ENCODE measurements at regions not wholly inside any gene's neighbourhood (a gene's known extent, or its start where the extent isn't known, plus 50 kb on each side); places are given as distances from the start of the nearest gene placed in this dataset.

DNA sequence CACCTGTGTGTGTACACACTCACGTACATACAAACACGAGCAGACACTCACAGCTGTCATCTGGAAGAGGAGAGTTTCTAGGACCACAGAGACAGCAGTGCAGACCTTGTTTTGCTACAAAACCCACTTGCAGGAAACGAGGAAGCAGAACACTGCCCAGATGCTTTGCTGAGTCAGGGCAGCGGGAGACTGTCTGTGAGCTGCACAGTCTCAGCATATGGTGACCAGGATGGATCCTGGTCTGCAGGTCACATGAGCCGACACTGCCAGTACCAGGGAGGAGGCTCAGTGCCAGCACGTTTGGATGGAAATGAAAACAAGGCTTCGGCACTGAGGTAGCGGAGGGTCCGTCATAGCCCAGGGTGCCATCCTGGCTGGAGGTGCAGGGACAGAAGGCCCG lies 117.6 kb upstream of the DPP6 start:
- DNase-seq (ENCODE audit: low spot score in 2 of 2) = no peak
- H3K4me3 ChIP-seq = no peak overlapping the region
- no peaks in the 10 kb centered on the region for H3K36me3 ChIP-seq
- H3K27ac ChIP-seq = no peak overlapping the region
- TF ChIP-seq, protein P1, sequence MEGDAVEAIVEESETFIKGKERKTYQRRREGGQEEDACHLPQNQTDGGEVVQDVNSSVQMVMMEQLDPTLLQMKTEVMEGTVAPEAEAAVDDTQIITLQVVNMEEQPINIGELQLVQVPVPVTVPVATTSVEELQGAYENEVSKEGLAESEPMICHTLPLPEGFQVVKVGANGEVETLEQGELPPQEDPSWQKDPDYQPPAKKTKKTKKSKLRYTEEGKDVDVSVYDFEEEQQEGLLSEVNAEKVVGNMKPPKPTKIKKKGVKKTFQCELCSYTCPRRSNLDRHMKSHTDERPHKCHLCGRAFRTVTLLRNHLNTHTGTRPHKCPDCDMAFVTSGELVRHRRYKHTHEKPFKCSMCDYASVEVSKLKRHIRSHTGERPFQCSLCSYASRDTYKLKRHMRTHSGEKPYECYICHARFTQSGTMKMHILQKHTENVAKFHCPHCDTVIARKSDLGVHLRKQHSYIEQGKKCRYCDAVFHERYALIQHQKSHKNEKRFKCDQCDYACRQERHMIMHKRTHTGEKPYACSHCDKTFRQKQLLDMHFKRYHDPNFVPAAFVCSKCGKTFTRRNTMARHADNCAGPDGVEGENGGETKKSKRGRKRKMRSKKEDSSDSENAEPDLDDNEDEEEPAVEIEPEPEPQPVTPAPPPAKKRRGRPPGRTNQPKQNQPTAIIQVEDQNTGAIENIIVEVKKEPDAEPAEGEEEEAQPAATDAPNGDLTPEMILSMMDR (IDR thresholded peaks at IDR 0.05) = no peak
- no peaks in the 10 kb centered on the region for H3K9me3 ChIP-seq
- intact Hi-C loops (cut with DNase I) = no loop called here
- H3K27me3 ChIP-seq = no peaks in the 10 kb centered on the region
- no peaks in the 10 kb centered on the region for H3K4me1 ChIP-seq

DNA sequence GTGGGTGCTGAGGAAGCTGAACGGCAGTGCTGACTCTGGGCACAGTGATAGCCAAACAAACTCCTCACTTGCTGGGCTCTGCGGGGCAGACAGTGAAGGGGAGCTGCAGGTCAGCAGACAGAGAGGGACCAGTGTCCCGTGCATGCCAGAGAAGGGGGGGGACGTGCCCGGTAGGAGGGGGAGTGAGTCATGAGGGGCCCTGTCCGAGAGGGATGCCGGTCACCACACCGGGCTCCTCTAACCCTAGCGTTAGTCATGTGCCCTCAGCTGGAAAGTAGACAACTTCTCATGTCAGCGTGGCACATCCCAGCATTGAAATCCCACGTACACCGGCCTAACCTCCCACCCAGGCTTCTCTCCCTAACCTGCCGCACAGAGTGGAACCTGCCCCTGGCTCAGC lies 117.1 kb upstream of the DPP6 start:
- no peaks in the 10 kb centered on the region for H3K27me3 ChIP-seq
- no peak overlapping the region for H3K4me3 ChIP-seq
- H3K36me3 ChIP-seq = no peaks in the 10 kb centered on the region
- H3K27ac ChIP-seq = no peak overlapping the region
- TF ChIP-seq, protein P1 (IDR thresholded peaks at IDR 0.05) = no peak
- no peaks in the 10 kb centered on the region for H3K4me1 ChIP-seq
- no peak for DNase-seq (ENCODE audit: low spot score in 2 of 2)
- intact Hi-C loops (cut with DNase I) = no loop called here
- no peaks in the 10 kb centered on the region for H3K9me3 ChIP-seq

DNA sequence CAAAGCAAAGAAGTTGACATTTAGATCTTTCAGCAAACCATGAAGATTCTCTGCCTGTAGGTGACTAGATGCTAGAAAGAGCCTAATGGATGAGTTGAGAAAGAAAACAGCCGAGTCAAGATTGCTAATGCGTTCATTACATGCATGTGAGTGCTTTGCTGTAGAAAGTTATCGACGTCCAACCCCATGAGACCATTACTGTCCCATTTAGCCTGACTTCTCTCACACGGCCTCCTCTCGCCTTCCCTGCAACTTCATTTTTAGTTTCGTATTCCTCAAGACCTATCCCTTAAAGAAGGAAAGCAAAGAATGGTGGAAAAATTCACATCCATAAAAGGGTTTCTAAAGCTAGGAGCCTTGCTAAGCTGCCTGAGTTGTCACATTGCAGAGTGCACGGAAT lies 113.7 kb upstream of the DPP6 start:
- H3K4me3 ChIP-seq = no peak overlapping the region
- no peak overlapping the region for H3K27ac ChIP-seq
- DNase-seq (ENCODE audit: low spot score in 2 of 2) = no peak
- intact Hi-C loops (cut with DNase I) = no loop called here
- no peaks in the 10 kb centered on the region for H3K4me1 ChIP-seq
- H3K27me3 ChIP-seq = no peaks in the 10 kb centered on the region
- no peaks in the 10 kb centered on the region for H3K36me3 ChIP-seq
- TF ChIP-seq, protein P1 (IDR thresholded peaks at IDR 0.05) = no peak
- no peaks in the 10 kb centered on the region for H3K9me3 ChIP-seq

DNA sequence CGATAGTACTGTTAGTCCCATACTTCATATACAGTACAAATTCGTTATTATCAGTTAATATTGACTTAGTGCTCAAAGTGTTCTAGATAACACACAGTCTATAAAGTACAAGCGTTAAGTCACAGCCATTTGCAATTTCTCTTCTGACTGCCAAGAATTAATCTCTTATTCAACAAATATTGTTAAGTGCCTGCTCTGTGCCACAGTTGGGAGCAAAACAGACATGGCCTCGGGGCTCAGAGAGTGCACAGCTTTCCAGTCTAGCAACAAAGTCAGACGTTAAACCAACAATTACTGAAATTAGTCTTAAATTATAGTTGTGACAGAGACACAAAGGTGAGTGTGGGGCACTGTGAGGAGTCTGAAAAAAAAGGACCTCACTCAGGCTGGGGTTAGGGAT lies 113.0 kb upstream of the DPP6 start:
- no peaks in the 10 kb centered on the region for H3K36me3 ChIP-seq
- no peak overlapping the region for H3K27ac ChIP-seq
- intact Hi-C loops (cut with DNase I) = no loop called here
- no peaks in the 10 kb centered on the region for H3K9me3 ChIP-seq
- no peak overlapping the region for H3K4me3 ChIP-seq
- H3K27me3 ChIP-seq = no peaks in the 10 kb centered on the region
- no peak for DNase-seq (ENCODE audit: low spot score in 2 of 2)
- TF ChIP-seq, protein P1 (IDR thresholded peaks at IDR 0.05) = no peak
- no peaks in the 10 kb centered on the region for H3K4me1 ChIP-seq

DNA sequence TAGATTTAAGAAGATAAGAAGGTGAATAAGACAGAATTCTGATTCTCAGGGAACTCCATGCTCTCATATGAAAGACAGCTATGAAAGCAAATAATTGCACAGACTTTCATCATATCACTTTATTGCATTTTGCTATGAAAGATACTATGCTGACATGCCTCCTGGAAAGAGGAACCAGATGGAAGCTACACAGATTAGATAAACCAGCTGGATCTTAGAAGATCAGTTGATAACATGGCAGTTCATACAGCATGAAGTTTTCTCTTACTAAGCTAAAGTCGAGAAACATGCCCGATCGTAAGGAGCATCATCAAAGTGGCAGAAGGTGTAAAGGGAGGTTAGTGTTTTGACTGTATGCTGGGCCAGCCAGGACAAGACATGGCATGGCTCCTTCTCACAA lies 112.5 kb upstream of the DPP6 start:
- DNase-seq (ENCODE audit: low spot score in 2 of 2) = no peak
- intact Hi-C loops (cut with DNase I) = no loop called here

DNA sequence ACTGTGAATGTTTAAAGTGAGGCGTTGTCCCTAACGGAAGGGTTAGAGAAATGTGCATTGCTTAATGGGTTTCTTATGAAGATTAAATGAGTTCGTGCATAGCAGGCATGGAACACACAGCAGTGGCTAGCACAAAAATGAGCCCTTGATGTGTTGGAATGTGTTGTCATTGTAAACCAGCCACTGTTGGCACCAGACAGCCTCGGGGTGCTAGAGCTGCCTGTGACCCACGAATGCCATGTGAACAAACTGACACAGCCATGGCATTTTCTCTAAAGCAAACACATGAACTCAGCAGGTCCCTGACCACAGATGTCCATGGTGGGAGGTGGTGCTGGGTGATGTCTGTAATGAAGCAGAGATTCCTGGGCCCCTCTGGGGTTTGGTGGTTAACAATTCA lies 111.1 kb upstream of the DPP6 start:
- no peaks in the 10 kb centered on the region for H3K4me1 ChIP-seq

More for the DNA sequence above, 112.5 kb upstream of the DPP6 start:
- no peak overlapping the region for H3K27ac ChIP-seq
- TF ChIP-seq, protein P1 (IDR thresholded peaks at IDR 0.05) = no peak
- H3K27me3 ChIP-seq = no peaks in the 10 kb centered on the region
- H3K4me1 ChIP-seq = no peaks in the 10 kb centered on the region
- no peak overlapping the region for H3K4me3 ChIP-seq
- no peaks in the 10 kb centered on the region for H3K36me3 ChIP-seq
- H3K9me3 ChIP-seq = no peaks in the 10 kb centered on the region

More for the DNA sequence above, 111.1 kb upstream of the DPP6 start:
- H3K27me3 ChIP-seq = no peaks in the 10 kb centered on the region
- intact Hi-C loops (cut with DNase I) = no loop called here
- no peaks in the 10 kb centered on the region for H3K36me3 ChIP-seq
- no peak for DNase-seq (ENCODE audit: low spot score in 2 of 2)
- no peak overlapping the region for H3K4me3 ChIP-seq
- no peak overlapping the region for H3K27ac ChIP-seq
- TF ChIP-seq, protein P1 (IDR thresholded peaks at IDR 0.05) = no peak
- H3K9me3 ChIP-seq = no peaks in the 10 kb centered on the region
